HCT116 (cell line): ENCODE measurements at regions not wholly inside any gene's neighbourhood (a gene's known extent, or its start where the extent isn't known, plus 50 kb on each side); places are given as distances from the start of the nearest gene placed in this dataset.

Experiments used
- ATAC-seq: fragments of 200-7000 bp; cut with Tn5 transposase; 2 replicates; pipeline ENCODE4 v1.9.1; 2020; ENCODE audit warnings: mild to moderate bottlenecking, moderate library complexity
- BruUV-seq: library from RNA; stranded (reverse); fragments of 400-500 nt; replicated peaks from 2 replicates; lab custom pipeline; 2021; lab: Mats Ljungman, UMichigan
- CTCF ChIA-PET: fragments of 300-600 bp; sonication (Branson Sonifier 250); formaldehyde crosslinking; loops from one replicate; lab custom pipeline; 2021; ENCODE audit warnings: antibody characterized with exemption; lab: Charles Lee
- POLR2A ChIA-PET: fragments of 300-600, 350-600 bp; sonication (Branson Sonifier 250); formaldehyde crosslinking; loops from one replicate; lab custom pipeline; 2021; ENCODE audit warnings: antibody characterized with exemption; lab: Charles Lee
- RAD21 ChIA-PET, 2 experiments: fragments of 300-600 bp; sonication (Branson Sonifier 250); formaldehyde crosslinking; loops; one replicate each; lab custom pipeline; 2023; ENCODE audit warnings: low total read pairs in 2 of 2; ENCODE audit not compliant: uncharacterized antibody in 2 of 2, unreplicated experiment in 2 of 2, low non-redundant PET in 1 of 2; lab: Charles Lee
- DNase-seq: peaks from one replicate; pipeline ENCODE4 v3.0.0-alpha.2; 2010; ENCODE audit warnings: low read depth, low spot score
- H2AFZ ChIP-seq: fragments of 200-600 bp; shearing (Covaris generic), sonication (generic); 2 replicates; pipeline ENCODE4 v1.6.1; 2017; ENCODE audit warnings: low read depth, mixed run types, mixed read lengths, antibody characterized with exemption, low read length; ENCODE audit not compliant: poor library complexity, severe bottlenecking
- H3K27ac ChIP-seq: 2 replicates; pipeline ENCODE4 v1.5.1; 2012; ENCODE audit warnings: low read depth, low read length
- H3K27me3 ChIP-seq: fragments of 200-600 bp; sonication (generic); 2 replicates; pipeline ENCODE4 v1.6.1; 2016; ENCODE audit warnings: mixed run types, low read length, mixed read lengths; ENCODE audit not compliant: insufficient read depth
- H3K36me3 ChIP-seq, 2 experiments: fragments of 200-500 bp in 1 of 2; fragments of 200-600 bp in 1 of 2; sonication (Bioruptor generic) in 1 of 2; sonication (generic) in 1 of 2; 2 replicates each; pipeline versions ENCODE4 v1.5.1 to v1.6.1; 2014 to 2016; ENCODE audit warnings: low read length in 2 of 2, inconsistent platforms in 1 of 2, mixed read lengths in 1 of 2, mixed run types in 1 of 2; ENCODE audit not compliant: insufficient read depth in 2 of 2, control insufficient read depth in 1 of 2
- H3K4me1 ChIP-seq, 2 experiments: fragments of 200-600 bp in 1 of 2; sonication (generic) in 1 of 2; 2 replicates each; pipeline versions ENCODE4 v1.5.1 to v1.6.1; 2012 to 2017; ENCODE audit warnings: low read length in 2 of 2, inconsistent platforms in 1 of 2, mild to moderate bottlenecking in 1 of 2, mixed read lengths in 1 of 2, mixed run types in 1 of 2, moderate library complexity in 1 of 2; ENCODE audit not compliant: insufficient read depth in 2 of 2, control insufficient read depth in 1 of 2
- H3K4me2 ChIP-seq: fragments of 200-600 bp; sonication (generic); 2 replicates; pipeline ENCODE4 v1.6.1; 2017; ENCODE audit warnings: mixed run types, low read length, mixed read lengths
- H3K4me3 ChIP-seq, 2 experiments: fragments of 200-600 bp in 1 of 2; sonication (generic) in 1 of 2; replicated peaks in 1 of 2; 2 replicates each; pipeline ENCODE4 v1.5.1; 2011 to 2016; ENCODE audit warnings: low read length in 2 of 2, control low read depth in 1 of 2, low read depth in 1 of 2, mild to moderate bottlenecking in 1 of 2, mixed read lengths in 1 of 2, mixed run types in 1 of 2
- H3K79me2 ChIP-seq: fragments of 200-600 bp; sonication (generic); 2 replicates; pipeline ENCODE4 v1.6.1; 2017; ENCODE audit warnings: mild to moderate bottlenecking, mixed run types, low read length, moderate library complexity, mixed read lengths; ENCODE audit not compliant: insufficient read depth
- H3K9ac ChIP-seq: fragments of 200-600 bp; sonication (generic); 2 replicates; pipeline ENCODE4 v1.6.1; 2016; ENCODE audit warnings: low read length, mixed read lengths
- H3K9me2 ChIP-seq: fragments of 200-600 bp; sonication (generic), shearing (Covaris generic); 2 replicates; pipeline ENCODE4 v1.6.1; 2017; ENCODE audit warnings: mixed run types, mild to moderate bottlenecking, moderate library complexity; ENCODE audit not compliant: insufficient read depth
- H3K9me3 ChIP-seq, 2 experiments: fragments of 200-500 bp in 1 of 2; fragments of 200-600 bp in 1 of 2; sonication (Bioruptor generic) in 1 of 2; sonication (generic) in 1 of 2; 2 replicates each; pipeline ENCODE4 v1.6.1; 2014 to 2017; ENCODE audit warnings: low read length in 2 of 2, mixed read lengths in 2 of 2, inconsistent platforms in 1 of 2, low read depth in 1 of 2, mild to moderate bottlenecking in 1 of 2, mixed run types in 1 of 2, moderate library complexity in 1 of 2; ENCODE audit not compliant: control insufficient read depth in 1 of 2, insufficient read depth in 1 of 2
- H4K20me1 ChIP-seq: fragments of 200-600 bp; sonication (generic), shearing (Covaris generic); 2 replicates; pipeline ENCODE4 v1.6.1; 2017; ENCODE audit warnings: mixed run types, mild to moderate bottlenecking, moderate library complexity; ENCODE audit not compliant: insufficient read depth
- CBX3 ChIP-seq: IDR thresholded peaks from 2 replicates; pipeline ENCODE4 v1.6.1; 2012; ENCODE audit warnings: low read depth
- EGR1 ChIP-seq: IDR thresholded peaks from 2 replicates; pipeline ENCODE4 v1.6.1; 2012; ENCODE audit warnings: low read depth
- EZH2phosphoT487 ChIP-seq: fragments of 200-600 bp; IDR thresholded peaks from 2 replicates; pipeline ENCODE4 v1.6.1; 2018; ENCODE audit warnings: antibody characterized with exemption, borderline replicate concordance
- FOSL1 ChIP-seq: IDR thresholded peaks from 2 replicates; pipeline ENCODE4 v1.6.1; 2012; ENCODE audit warnings: low read depth
- JUND ChIP-seq: IDR thresholded peaks from 2 replicates; pipeline ENCODE4 v1.6.1; 2012
- MAX ChIP-seq: IDR thresholded peaks from 2 replicates; pipeline ENCODE4 v1.6.1; 2012
- POLR2A ChIP-seq: IDR thresholded peaks from 2 replicates; pipeline ENCODE4 v1.7.0; 2011; ENCODE audit warnings: borderline replicate concordance; ENCODE audit not compliant: insufficient read depth, insufficient read length; ENCODE audit errors: extremely low read depth
- RAD21 ChIP-seq: IDR thresholded peaks from 2 replicates; pipeline ENCODE4 v1.6.1; 2012; ENCODE audit warnings: low read depth, mild to moderate bottlenecking
- REST ChIP-seq: IDR thresholded peaks from 2 replicates; pipeline ENCODE4 v1.6.1; 2012; ENCODE audit warnings: low read depth
- SP1 ChIP-seq: IDR thresholded peaks from 2 replicates; pipeline ENCODE4 v1.6.1; 2012; ENCODE audit warnings: low read depth
- SRF ChIP-seq: IDR thresholded peaks from 2 replicates; pipeline ENCODE4 v1.6.1; 2012; ENCODE audit warnings: low read depth
- YY1 ChIP-seq: IDR thresholded peaks from 2 replicates; pipeline ENCODE4 v1.6.1; 2011; ENCODE audit warnings: low read length, low read depth, moderate library complexity, mild to moderate bottlenecking; ENCODE audit not compliant: insufficient replicate concordance; ENCODE audit errors: extremely low read depth
- ZNF274 ChIP-seq: fragments of 200-500 bp; sonication (Bioruptor generic); IDR thresholded peaks from 2 replicates; pipeline ENCODE4 v1.6.1; 2014; ENCODE audit warnings: mild to moderate bottlenecking, low read depth, low read length, inconsistent platforms
- intact Hi-C: fragments of 100-400 bp; cut with micrococcal nuclease; formaldehyde crosslinking; loops from 2 replicates; pipeline ENCODE4 v1.10.0; 2022
- TF ChIP-seq, protein P1 (sequence below), 3 experiments: fragments of 200-600 bp in 1 of 3; sonication (generic) in 1 of 3; IDR thresholded peaks in 2 of 3; conservative IDR thresholded peaks in 1 of 3; 2 replicates each; pipeline ENCODE4 v1.5.1; 2012 to 2017; ENCODE audit warnings: low read depth in 2 of 3, low read length in 2 of 3, antibody characterized with exemption in 1 of 3, borderline replicate concordance in 1 of 3, control low read depth in 1 of 3, mild to moderate bottlenecking in 1 of 3, mixed read lengths in 1 of 3, mixed run types in 1 of 3, moderate library complexity in 1 of 3; ENCODE audit not compliant: insufficient read depth in 1 of 3
- TF ChIP-seq, protein P2 (sequence below): IDR thresholded peaks from 2 replicates; pipeline ENCODE4 v1.6.1; 2011; ENCODE audit warnings: mild to moderate bottlenecking, low read length, moderate library complexity; ENCODE audit not compliant: insufficient replicate concordance; ENCODE audit errors: extremely low read depth
- TF ChIP-seq, protein P3 (sequence below): IDR thresholded peaks from 2 replicates; pipeline ENCODE4 v1.6.1; 2012

DNA sequence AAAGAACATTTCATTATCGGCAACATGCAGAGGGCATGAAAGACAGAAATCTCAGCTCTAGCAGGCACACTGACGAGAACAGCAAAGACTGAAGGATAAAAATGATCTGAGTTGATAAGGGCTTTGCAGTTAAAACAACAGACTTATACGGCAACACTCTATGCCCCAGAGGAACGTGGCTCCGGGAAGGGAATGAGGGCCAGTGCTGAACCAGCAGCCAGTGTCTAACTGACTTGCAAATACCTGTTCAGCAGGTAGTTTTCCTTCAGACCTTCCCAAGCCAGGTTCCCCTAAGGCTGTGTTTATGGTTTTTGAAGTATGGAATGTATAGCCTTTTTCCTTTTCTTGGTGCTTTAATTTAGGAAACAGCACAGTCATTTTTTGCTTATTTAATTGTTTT is 121.3 kb upstream of the CDH18 start:
- DNase-seq: no peak
- no peak for ATAC-seq
- no peak overlapping the region for H3K27ac ChIP-seq
- no peak overlapping the region for H3K9ac ChIP-seq
- H4K20me1 ChIP-seq: no peaks in the 10 kb centered on the region
- ChIA-PET RAD21 (no interaction called here), CTCF (no interaction called here), POLR2A (no interaction called here)
- H3K27me3 ChIP-seq: no peaks in the 10 kb centered on the region
- H3K4me1 ChIP-seq: no peaks in the 10 kb centered on the region
- BruUV-seq: no TSS peak
- no peak for TF ChIP-seq FOSL1
- no peak for TF ChIP-seq YY1
- no peak for TF ChIP-seq EGR1
- TF ChIP-seq, protein P1, sequence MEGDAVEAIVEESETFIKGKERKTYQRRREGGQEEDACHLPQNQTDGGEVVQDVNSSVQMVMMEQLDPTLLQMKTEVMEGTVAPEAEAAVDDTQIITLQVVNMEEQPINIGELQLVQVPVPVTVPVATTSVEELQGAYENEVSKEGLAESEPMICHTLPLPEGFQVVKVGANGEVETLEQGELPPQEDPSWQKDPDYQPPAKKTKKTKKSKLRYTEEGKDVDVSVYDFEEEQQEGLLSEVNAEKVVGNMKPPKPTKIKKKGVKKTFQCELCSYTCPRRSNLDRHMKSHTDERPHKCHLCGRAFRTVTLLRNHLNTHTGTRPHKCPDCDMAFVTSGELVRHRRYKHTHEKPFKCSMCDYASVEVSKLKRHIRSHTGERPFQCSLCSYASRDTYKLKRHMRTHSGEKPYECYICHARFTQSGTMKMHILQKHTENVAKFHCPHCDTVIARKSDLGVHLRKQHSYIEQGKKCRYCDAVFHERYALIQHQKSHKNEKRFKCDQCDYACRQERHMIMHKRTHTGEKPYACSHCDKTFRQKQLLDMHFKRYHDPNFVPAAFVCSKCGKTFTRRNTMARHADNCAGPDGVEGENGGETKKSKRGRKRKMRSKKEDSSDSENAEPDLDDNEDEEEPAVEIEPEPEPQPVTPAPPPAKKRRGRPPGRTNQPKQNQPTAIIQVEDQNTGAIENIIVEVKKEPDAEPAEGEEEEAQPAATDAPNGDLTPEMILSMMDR (IDR thresholded peaks at IDR 0.05 in 2 of 3, conservative IDR thresholded peaks at IDR 0.05 in 1 of 3; ENCODE audit: borderline replicate concordance in 1 of 3, insufficient read depth in 1 of 3, low read depth in 2 of 3, low read length in 2 of 3): no peak
- no peak for TF ChIP-seq MAX
- no peak for TF ChIP-seq ZNF274
- no peak for TF ChIP-seq SRF
- TF ChIP-seq, protein P2, sequence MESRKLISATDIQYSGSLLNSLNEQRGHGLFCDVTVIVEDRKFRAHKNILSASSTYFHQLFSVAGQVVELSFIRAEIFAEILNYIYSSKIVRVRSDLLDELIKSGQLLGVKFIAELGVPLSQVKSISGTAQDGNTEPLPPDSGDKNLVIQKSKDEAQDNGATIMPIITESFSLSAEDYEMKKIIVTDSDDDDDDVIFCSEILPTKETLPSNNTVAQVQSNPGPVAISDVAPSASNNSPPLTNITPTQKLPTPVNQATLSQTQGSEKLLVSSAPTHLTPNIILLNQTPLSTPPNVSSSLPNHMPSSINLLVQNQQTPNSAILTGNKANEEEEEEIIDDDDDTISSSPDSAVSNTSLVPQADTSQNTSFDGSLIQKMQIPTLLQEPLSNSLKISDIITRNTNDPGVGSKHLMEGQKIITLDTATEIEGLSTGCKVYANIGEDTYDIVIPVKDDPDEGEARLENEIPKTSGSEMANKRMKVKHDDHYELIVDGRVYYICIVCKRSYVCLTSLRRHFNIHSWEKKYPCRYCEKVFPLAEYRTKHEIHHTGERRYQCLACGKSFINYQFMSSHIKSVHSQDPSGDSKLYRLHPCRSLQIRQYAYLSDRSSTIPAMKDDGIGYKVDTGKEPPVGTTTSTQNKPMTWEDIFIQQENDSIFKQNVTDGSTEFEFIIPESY: no peak
- TF ChIP-seq, protein P3, sequence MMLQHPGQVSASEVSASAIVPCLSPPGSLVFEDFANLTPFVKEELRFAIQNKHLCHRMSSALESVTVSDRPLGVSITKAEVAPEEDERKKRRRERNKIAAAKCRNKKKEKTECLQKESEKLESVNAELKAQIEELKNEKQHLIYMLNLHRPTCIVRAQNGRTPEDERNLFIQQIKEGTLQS: no peak
- no peak for TF ChIP-seq EZH2phosphoT487
- no peak for TF ChIP-seq JUND
- TF ChIP-seq SP1: no peak
- TF ChIP-seq RAD21: no peak
- TF ChIP-seq CBX3: no peak
- TF ChIP-seq POLR2A: no peak
- TF ChIP-seq REST: no peak
- H3K79me2 ChIP-seq: no peaks in the 10 kb centered on the region
- no peak overlapping the region for H3K4me2 ChIP-seq
- no peak overlapping the region for H3K4me3 ChIP-seq
- H3K36me3 ChIP-seq: no peaks in the 10 kb centered on the region
- H2AFZ ChIP-seq: no peak overlapping the region
- peaks cover 6 to 12% of the 10 kb centered on the region in 2 experiments; a peak in 2 of 4 replicates for H3K9me3 ChIP-seq
- no peaks in the 10 kb centered on the region for H3K9me2 ChIP-seq
- intact Hi-C loops: no loop called here
